Activated CD4-positive, alpha-beta T cell treated with anti-CD3 and anti-CD28 coated beads, Interleukin-2, amount 50 U/mL, for 24 hours (primary cell): ENCODE measurements at regions not wholly inside any gene's neighbourhood (a gene's known extent, or its start where the extent isn't known, plus 50 kb on each side); places are given as distances from the start of the nearest gene placed in this dataset.
A peak's percentile ranks its signal among the peaks of the same experiment; 100 is the strongest.

Source experiments
- DNase-seq, 2 donors: peaks; one replicate each; pipeline ENCODE4 v3.0.0-alpha.2; 2020; ENCODE audit warnings: low read depth in 1 of 2, low spot score in 1 of 2

DNA sequence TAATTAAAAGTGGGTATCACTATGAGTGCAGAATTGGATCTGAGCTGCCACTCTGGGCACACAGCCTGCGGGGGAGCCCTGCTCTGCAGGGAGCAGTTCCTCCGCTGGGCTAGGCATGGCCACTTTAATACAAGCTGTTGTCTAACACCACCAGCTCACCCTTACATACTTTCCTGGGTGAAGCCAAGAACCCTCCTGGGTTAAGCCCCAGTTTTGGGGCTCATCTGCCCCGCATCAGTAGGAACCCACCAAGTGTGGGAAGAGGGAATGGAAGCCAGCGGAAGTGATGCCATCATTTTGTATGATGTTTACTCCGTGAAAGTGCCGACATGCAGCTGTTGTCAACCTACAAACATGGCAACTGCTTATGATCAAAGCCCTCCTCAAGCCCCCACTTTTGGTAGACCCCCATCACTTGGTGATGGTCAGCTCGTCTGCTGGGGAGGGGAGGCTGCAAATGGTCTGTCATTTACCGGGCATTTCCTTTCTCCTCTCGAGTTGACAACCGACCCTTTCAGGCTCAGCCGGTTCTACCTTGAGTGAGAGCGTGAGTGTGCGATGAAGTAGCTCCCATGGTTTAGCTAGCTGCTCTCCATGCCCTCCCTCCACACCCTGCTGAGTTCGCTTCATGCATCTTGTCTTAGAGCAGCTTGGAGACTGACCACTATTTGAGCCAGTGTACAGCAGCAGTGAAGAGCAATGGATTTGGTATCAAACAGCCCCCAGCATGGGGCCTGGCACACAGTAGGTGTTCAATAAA, 95.3 kb upstream of the IER5L start:
- no peak for DNase-seq

DNA sequence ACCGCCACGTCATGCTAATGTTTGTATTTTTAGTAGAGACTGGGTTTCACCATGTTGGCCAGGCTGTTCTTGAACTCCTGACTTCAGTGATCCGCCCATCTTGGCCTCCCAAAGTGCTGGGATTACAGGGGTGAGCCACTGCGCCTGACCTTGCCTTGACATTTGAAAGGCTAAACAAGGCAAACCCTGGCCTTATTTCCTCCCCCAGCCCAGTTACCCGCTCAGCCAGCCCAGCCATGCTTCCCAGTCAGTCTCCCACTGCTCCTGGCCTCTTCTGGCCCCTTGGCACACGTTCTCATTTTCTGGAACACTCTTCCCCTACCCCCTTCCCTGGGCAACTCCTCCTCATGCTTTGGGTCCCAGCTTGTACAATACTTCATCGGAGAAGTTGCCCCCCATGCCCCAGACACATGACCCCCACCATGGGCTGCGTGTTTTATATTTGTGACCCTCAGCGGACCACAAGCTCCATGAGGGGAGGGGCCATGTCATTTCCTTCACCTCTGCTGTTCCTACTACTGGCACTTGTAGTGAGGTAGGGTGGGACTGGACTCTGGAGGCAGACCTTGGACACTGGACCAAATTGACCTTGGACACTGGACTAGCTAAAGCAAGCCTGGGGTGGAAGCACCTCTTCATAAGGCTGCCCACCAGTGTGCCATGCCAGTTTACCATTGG, 94.4 kb upstream of the IER5L start:
- no peak for DNase-seq

DNA sequence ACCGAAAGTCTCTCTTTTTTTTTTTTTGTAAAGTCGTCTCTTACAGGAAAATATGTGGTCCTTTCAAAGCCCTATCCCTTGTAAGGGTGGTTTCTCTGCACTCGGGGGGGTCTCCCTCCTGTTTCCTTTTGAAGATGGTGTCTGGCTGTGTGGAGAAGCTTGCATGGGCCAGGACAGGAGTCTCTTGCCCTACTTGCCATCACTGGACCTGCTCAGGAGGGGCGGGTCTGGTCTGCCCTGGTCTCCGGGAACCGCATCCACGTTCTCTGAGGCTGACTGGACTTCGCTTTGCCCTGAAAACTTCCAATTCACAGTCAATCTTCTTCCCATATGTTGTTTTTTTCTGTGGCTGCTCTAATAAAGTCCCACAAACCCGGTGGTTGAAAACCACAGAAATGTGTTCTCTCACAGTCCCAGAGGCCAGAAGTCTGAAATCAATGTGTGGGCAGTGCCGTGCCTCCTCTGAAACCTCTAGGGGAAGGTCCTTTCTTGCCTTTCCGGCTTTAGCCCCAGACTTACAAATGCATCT, 92.9 kb upstream of the IER5L start:
- DNase-seq = no peak

DNA sequence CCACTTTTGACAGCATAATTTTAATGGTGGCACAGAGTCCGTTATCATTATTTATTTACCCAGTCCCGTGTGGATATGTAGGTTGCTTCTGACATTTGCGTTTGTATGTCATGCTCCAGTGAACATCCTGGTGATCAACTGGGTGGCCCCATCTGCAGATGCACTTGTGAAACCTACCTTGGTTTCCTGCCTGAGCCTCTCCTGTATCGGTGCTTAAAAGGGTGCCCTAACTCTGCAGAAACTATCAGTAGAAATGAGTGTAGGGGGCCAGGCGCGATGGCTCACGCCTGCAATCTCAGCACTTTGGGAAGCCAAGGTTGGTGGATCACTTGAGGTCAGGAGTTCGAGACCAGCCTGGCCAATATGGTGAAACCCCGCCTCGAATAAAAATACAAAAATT, 92.1 kb upstream of the IER5L start:
- no peak for DNase-seq

DNA sequence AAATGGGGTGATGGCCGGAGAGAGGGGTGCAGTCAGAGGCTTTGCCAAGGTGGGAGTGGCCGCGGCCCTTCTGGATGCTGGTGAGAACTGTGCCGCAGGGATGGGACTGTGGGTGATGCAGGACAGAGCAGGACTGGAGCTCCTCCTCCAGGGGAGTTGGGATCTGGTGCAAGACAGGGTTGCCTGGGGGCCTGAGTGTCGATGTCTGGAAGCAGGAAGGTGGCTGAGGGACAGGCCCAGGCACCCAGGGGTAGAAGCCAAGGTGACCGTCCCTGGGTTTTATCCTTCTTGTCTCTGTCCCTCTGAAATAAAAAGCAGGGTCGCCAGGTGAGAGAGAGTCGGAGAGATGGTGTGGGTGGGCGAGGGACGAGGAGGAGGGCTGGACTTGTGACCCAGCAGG, 89.1 kb upstream of the IER5L start:
- no peak for DNase-seq

DNA sequence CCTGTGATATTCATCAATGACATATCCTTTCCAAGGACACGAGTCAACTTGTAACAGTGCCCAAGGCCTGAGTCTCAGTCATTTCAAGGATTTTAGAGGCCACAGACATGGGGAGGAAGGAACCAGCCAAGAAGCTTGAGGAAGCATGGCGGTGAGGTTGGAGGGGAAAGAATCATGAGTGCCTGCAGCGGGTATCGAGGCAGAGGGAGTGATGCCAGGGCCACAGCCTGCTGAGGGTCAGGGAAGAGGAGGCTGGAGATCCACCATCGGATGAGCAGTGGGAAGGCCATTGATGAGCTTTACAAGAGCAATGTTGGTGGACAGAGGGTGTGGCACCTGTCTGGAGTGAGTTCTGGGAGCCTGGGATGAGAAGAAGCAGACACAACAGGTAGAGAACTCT, 88.5 kb upstream of the IER5L start:
- no peak for DNase-seq

DNA sequence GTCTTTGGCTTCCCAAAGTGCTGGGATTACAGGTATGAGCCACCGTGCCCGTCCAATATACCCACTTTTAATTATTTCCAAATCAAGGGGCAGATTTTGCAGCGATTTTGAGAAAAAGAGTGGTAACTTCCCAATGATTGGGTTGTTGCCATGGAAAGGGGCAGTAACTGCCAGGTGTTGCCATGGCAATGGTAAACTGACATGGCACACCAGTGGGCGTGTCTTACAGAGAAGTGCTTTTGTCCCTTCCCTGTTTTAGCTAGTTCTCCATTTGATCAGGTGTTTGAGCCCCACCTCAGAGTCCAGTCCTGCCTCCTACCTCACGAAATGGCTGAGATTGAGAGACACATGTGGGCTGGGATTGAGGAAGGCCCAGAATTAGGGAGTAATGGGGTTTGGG, 86.3 kb upstream of the IER5L start:
- no peak for DNase-seq

DNA sequence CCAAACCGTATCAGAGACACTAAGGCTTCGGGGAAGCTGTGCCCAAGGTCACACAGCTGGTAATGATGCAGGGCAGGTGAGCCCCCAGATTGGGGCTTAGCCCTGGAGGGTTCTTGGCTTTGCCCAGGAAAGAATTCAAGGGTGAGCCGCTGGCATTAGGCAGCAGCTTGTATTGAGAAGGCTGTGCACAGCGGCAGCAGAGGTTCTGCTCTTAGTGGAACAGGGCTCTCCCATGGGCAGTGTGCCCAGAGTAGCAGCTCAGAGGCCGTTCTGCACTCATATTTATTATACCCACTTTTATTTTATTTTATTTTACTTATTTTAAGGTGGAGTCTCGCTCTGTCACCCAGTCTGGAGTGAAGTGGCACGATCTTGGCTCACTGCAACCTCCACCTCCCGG, 85.8 kb upstream of the IER5L start:
- no peak for DNase-seq

DNA sequence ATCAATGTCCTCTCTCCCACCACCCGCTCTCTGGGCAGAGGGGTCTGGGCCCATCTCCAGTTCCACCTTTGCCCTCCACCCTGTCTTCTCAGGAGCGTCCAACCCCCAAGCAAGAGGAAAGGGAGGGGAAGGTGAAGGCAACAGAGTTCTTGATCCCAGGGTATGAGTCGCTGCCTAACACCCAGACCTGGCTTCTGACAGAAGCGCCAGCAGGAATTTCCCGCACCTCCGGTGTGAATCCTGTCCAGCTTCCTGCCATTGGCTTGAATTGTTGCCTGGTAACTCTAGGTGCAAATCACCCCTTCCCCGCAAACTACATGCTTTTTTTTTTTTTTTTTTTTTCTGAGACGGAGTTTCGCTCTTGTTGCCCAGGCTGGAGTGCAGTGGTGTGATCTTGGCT, 84.2 kb upstream of the IER5L start:
- DNase-seq = no peak

DNA sequence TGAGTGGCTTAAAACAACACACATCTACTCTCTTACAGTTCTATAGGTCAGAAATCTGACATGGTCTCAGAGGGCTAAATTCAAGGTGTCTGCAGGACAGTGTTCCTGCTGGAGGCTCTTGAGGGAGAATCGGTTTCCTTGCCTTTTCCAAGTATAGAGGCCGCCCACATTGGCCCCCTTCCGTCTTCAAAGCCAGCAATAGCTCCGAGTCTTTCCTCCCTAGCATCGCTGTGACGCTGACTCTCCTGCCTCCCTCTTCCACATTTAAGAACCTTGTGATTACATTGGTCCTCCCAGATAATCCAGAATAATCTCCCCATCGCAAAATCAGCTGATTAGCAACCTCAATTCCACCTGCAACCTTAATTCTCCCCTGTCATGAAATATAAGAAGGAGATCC, 81.3 kb upstream of the IER5L start:
- no peak for DNase-seq

DNA sequence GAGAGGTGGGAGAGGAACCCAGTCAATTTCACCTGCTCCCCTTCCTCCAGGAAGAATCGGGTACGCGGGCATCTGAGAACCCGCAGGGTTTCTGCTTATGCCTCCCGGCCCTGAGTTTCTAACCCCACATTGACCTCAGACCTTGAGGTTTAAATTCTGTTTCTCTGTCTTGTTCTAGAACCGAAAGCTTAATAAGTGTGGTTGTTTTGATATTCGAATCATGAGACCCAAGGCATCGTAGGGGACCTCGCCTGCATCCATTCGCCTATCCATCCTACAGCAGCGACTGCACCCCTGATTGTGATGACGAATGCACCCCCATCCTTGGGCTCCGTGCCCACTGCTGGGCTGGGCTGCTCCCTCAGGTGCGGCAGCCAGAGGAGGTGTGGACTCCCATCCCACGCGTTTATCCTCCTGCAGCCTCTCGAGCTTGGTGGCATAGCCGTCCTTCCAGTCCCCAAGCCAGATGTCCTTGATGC, 80.8 kb upstream of the IER5L start:
- DNase-seq = no peak

DNA sequence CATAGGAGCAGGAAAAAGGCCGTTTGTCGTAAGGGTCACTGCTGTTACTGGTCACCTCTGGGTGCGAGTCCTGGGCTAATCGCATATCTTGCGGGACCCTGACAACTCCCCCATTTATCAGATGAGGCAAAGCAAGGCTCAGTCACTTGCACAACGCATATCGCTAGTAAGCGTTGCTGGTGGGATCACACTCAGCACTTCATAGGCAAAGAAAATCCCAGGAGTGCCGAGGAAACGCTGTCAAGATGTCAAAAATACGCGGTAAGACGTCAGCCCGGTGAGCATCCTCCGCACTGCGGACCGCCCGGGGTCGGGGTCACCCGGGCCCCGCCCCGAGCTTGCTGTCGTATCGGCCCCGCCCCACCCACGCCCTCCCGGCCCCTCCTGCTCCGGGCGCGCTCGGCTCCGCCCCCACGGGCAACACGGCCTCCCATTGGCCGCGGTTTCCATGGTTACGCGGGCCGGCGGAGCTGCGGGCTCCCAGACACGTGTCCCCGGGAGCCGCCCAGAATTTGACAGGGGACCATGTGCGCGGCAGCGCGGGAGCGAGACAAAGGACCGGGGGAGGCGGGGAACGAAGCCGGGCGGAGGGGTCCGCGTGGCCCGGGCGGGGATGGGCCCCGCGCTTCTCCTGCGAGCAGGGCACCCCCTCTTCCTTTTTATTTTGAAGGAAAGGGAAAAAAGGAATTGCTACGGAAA, 80.2 kb upstream of the IER5L start:
- DNase-seq = peak; percentile 70 to 88

DNA sequence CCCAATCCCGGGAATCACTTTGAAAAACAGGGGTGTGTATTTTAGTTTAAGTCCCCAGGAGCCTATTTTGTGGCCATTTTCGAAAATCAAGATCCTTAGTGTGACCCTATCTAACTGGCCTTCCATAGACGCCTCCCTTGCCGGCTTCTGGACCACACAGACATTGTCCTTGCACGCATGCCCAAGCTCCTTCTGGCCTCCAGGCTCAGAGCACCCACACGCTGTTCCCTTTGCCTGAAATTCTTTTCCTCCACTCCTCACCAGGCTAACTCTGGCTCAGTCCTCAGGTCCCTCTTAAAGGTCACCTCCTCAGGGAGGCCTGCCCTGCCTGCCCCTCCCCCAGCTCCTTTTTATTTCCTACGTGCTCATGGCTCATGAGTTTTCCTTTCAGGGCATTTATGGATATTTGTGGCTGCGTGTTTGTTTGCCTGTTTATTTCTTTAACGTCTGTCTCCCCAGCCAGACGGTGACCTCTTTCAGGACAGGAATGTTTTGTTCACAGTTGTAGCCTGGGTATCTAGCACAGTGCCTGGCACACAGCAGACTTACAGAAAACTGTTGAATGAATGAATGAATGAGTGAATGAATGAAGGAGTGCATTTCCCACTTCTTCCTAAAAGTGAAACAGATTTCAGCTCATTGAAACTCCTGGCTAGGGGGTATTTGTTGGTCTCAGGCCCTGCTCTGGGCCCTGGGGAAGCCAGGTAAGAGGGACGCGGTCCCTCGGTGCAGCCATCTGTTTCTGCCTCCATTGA, 79.1 kb upstream of the IER5L start:
- no peak for DNase-seq

- no peak for DNase-seq
Measured at GRCh38 chr9:129254566-129255287, 76.7 kb upstream of the IER5L start.

DNA sequence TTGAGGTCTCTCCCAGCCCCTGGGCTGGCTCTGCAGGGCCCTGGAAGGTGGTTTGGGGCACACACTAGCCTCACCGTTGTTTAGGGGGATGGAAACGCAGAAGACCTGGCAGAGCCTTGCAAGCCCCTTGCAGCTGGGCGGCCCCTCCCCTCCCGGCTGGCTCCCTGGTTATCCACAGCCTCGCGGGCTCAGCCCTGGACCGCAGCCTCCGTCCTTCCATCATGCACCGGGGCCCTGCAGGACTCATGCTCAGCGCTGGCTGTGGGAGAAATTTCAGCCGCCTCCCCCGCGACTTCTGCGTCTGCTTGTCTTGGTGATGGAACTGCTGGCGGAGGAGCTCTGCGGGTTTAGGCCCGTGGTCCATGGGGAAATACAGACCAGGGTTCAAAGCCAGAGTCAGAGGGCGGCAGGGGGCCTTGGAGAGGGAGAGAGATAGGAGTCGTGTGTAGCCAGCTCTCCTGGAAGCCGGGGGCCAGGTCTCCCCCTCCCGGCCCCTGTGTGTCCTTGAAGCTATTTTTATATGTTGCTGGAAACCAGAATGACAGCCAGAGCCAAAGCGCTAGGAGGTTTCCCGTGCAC, 75.8 kb upstream of the IER5L start:
- no peak for DNase-seq

DNA sequence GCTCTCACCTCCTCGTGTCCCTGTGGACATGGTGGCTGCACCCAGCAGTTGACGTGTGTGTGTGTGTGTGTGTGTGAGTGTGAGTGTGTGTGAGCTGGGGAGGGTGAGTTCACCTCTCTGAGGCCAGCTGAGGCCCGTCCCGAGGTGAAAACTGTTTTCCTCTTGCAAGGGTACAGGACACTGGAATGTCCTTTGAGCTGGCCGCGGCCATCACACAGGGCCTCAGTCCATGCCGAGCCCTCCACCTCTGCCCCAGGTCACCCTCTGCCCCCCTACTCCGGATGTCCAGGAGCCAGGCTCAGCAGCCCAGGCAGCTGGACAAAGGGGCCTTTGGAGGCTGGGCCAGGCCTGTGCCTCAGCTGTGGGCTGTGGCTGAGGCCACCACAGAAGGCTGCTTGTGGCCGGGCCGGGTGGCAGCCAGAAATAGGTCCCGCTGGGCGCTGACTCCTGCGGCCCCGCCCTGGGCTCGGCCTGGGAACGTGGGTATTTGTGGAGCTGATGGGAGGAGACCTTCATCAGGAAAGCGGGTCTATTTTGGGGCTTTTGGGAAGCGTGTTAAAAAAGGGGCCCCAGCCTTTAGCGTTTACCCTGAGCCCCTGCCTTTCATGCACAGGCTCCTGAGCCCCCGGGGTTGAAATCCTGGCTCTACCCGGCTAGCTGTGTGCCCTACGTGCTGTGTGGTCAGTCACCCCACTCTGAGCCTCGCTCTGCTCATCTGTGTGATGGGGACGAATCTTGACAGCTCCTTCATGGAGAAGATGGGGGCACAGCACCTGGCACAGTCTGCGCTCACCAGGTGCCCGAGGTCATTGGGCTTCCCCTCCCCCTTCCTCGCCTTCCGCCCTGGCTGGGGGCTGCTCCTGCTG, 75.1 kb upstream of the IER5L start:
- DNase-seq = no peak

- no peak for DNase-seq
Measured at GRCh38 chr9:129250786-129251185, 72.7 kb upstream of the IER5L start.

- DNase-seq = no peak
Measured at GRCh38 chr9:129247285-129248153, 69.5 kb upstream of the IER5L start.
